Stimulated activated effector memory CD8-positive, alpha-beta T cell treated with anti-CD3 and anti-CD28 coated beads, Interleukin-12 subunit alpha, Interleukin-12 subunit beta, amount 100 ng/mL, for 72 hours (primary cell): ENCODE measurements at regions not wholly inside any gene's neighbourhood (a gene's known extent, or its start where the extent isn't known, plus 50 kb on each side); places are given as distances from the start of the nearest gene placed in this dataset.

Experiments
- ATAC-seq: fragments of 150-1000 bp; cut with Tn5 transposase; 2 replicates; pipeline ENCODE4 v1.10.0; 2021
- DNase-seq, 2 donors: peaks; one replicate each; pipeline ENCODE4 v3.0.0; 2021 to 2022; ENCODE audit warnings: low spot score in 2 of 2
- H3K27ac Mint-ChIP-seq: one replicate; pipeline ENCODE4 v1.8.0; 2022; ENCODE audit warnings: mild to moderate bottlenecking, mixed read lengths
- H3K36me3 Mint-ChIP-seq: one replicate; pipeline ENCODE4 v1.8.0; 2022; ENCODE audit warnings: mild to moderate bottlenecking, mixed read lengths
- H3K4me1 Mint-ChIP-seq: one replicate; pipeline ENCODE4 v1.8.0; 2022; ENCODE audit warnings: mixed read lengths
- H3K4me3 Mint-ChIP-seq: one replicate; pipeline ENCODE4 v1.8.0; 2022; ENCODE audit warnings: mild to moderate bottlenecking, mixed read lengths
- H3K9me3 Mint-ChIP-seq: one replicate; pipeline ENCODE4 v1.8.0; 2022; ENCODE audit warnings: mixed read lengths

- DNase-seq (no peak), ATAC-seq (no peak)
- Mint-ChIP-seq H3K36me3 (no peaks in the 10 kb centered on the region), H3K9me3 (no peaks in the 10 kb centered on the region), H3K4me1 (no peaks in the 10 kb centered on the region), H3K27ac (no peak overlapping the region), H3K4me3 (no peak overlapping the region)
These were observed 309.7 kb upstream of the C11orf87 start for GRCh38 chr11:109112261-109112660.

GRCh38 chr11:109112821-109113280, 309.1 kb upstream of the C11orf87 start:
- ATAC-seq (no peak), DNase-seq (no peak)
- H3K4me3 Mint-ChIP-seq = no peak overlapping the region
- H3K9me3 Mint-ChIP-seq = no peaks in the 10 kb centered on the region
- no peak overlapping the region for H3K27ac Mint-ChIP-seq
- no peaks in the 10 kb centered on the region for H3K4me1 Mint-ChIP-seq
- no peaks in the 10 kb centered on the region for H3K36me3 Mint-ChIP-seq

- H3K4me1 Mint-ChIP-seq = no peaks in the 10 kb centered on the region
- no peak overlapping the region for H3K4me3 Mint-ChIP-seq
- no peaks in the 10 kb centered on the region for H3K9me3 Mint-ChIP-seq
- DNase-seq = no peak
- H3K36me3 Mint-ChIP-seq = no peaks in the 10 kb centered on the region
- ATAC-seq = no peak
- H3K27ac Mint-ChIP-seq = no peak overlapping the region
These were observed 301.6 kb upstream of the C11orf87 start for GRCh38 chr11:109120341-109120740.

GRCh38 chr11:109121173-109121932, 300.6 kb upstream of the C11orf87 start:
- no peak overlapping the region for H3K27ac Mint-ChIP-seq
- DNase-seq (no peak), ATAC-seq (no peak)
- H3K9me3 Mint-ChIP-seq = no peaks in the 10 kb centered on the region
- H3K4me1 Mint-ChIP-seq = no peaks in the 10 kb centered on the region
- H3K36me3 Mint-ChIP-seq = no peaks in the 10 kb centered on the region
- no peak overlapping the region for H3K4me3 Mint-ChIP-seq

GRCh38 chr11:109123816-109124787, 297.9 kb upstream of the C11orf87 start:
- no peak overlapping the region for H3K4me3 Mint-ChIP-seq
- no peak overlapping the region for H3K27ac Mint-ChIP-seq
- no peaks in the 10 kb centered on the region for H3K9me3 Mint-ChIP-seq
- no peaks in the 10 kb centered on the region for H3K36me3 Mint-ChIP-seq
- H3K4me1 Mint-ChIP-seq = no peaks in the 10 kb centered on the region
- ATAC-seq (no peak), DNase-seq (no peak)

- Mint-ChIP-seq H3K27ac (no peak overlapping the region), H3K4me1 (no peaks in the 10 kb centered on the region), H3K4me3 (no peak overlapping the region), H3K36me3 (no peaks in the 10 kb centered on the region), H3K9me3 (peaks cover 2% of the 10 kb centered on the region)
- DNase-seq = no peak
- ATAC-seq = no peak
These were observed 291.1 kb upstream of the C11orf87 start for GRCh38 chr11:109130910-109131309.

- ATAC-seq = peak; percentile 19
- no peak for DNase-seq
- Mint-ChIP-seq H3K4me1 (no peaks in the 10 kb centered on the region), H3K36me3 (no peaks in the 10 kb centered on the region), H3K9me3 (peaks cover 2% of the 10 kb centered on the region), H3K4me3 (no peak overlapping the region), H3K27ac (no peak overlapping the region)
These were observed 289.5 kb upstream of the C11orf87 start for GRCh38 chr11:109132539-109132938.

GRCh38 chr11:109133159-109133558, 288.8 kb upstream of the C11orf87 start:
- ATAC-seq = peak; percentile 69
- H3K9me3 Mint-ChIP-seq = peaks cover 2% of the 10 kb centered on the region
- no peaks in the 10 kb centered on the region for H3K4me1 Mint-ChIP-seq

GRCh38 chr11:109135627-109136026, 286.4 kb upstream of the C11orf87 start:
- no peaks in the 10 kb centered on the region for H3K36me3 Mint-ChIP-seq
- H3K4me3 Mint-ChIP-seq = no peak overlapping the region
- no peak overlapping the region for H3K27ac Mint-ChIP-seq
- H3K9me3 Mint-ChIP-seq = peaks cover 5% of the 10 kb centered on the region
- no peaks in the 10 kb centered on the region for H3K4me1 Mint-ChIP-seq
- DNase-seq (no peak), ATAC-seq (no peak)

More at GRCh38 chr11:109133159-109133558, 288.8 kb upstream of the C11orf87 start:
- no peaks in the 10 kb centered on the region for H3K36me3 Mint-ChIP-seq
- DNase-seq = no peak
- H3K27ac Mint-ChIP-seq = no peak overlapping the region
- H3K4me3 Mint-ChIP-seq = no peak overlapping the region

GRCh38 chr11:109138196-109138595, 283.8 kb upstream of the C11orf87 start:
- no peaks in the 10 kb centered on the region for H3K4me1 Mint-ChIP-seq
- no peak overlapping the region for H3K4me3 Mint-ChIP-seq
- no peaks in the 10 kb centered on the region for H3K36me3 Mint-ChIP-seq
- ATAC-seq = no peak
- DNase-seq = no peak
- H3K9me3 Mint-ChIP-seq = peaks cover 5% of the 10 kb centered on the region
- no peak overlapping the region for H3K27ac Mint-ChIP-seq

GRCh38 chr11:109140426-109140825, 281.6 kb upstream of the C11orf87 start:
- Mint-ChIP-seq H3K4me1 (no peaks in the 10 kb centered on the region), H3K36me3 (no peaks in the 10 kb centered on the region), H3K4me3 (no peak overlapping the region), H3K27ac (no peak overlapping the region), H3K9me3 (peaks cover 8% of the 10 kb centered on the region)
- ATAC-seq = no peak
- DNase-seq = no peak

- peaks cover 8% of the 10 kb centered on the region for H3K9me3 Mint-ChIP-seq
- ATAC-seq (no peak), DNase-seq (no peak)
- H3K27ac Mint-ChIP-seq = no peak overlapping the region
- no peaks in the 10 kb centered on the region for H3K4me1 Mint-ChIP-seq
- no peaks in the 10 kb centered on the region for H3K36me3 Mint-ChIP-seq
- H3K4me3 Mint-ChIP-seq = no peak overlapping the region
These were observed 281.0 kb upstream of the C11orf87 start for GRCh38 chr11:109140857-109141515.

GRCh38 chr11:109145287-109145686, 276.7 kb upstream of the C11orf87 start:
- Mint-ChIP-seq H3K27ac (no peak overlapping the region), H3K4me1 (no peaks in the 10 kb centered on the region), H3K4me3 (no peak overlapping the region), H3K36me3 (no peaks in the 10 kb centered on the region), H3K9me3 (peaks cover 4% of the 10 kb centered on the region)
- ATAC-seq = no peak
- DNase-seq = no peak

GRCh38 chr11:109147726-109148125, 274.3 kb upstream of the C11orf87 start:
- no peak for ATAC-seq
- Mint-ChIP-seq H3K4me3 (no peak overlapping the region), H3K36me3 (no peaks in the 10 kb centered on the region), H3K9me3 (peaks cover 5% of the 10 kb centered on the region), H3K4me1 (no peaks in the 10 kb centered on the region), H3K27ac (no peak overlapping the region)
- DNase-seq = no peak

- DNase-seq (no peak), ATAC-seq (no peak)
- H3K4me3 Mint-ChIP-seq = no peak overlapping the region
- H3K9me3 Mint-ChIP-seq = peaks cover 7% of the 10 kb centered on the region
- H3K36me3 Mint-ChIP-seq = no peaks in the 10 kb centered on the region
- no peaks in the 10 kb centered on the region for H3K4me1 Mint-ChIP-seq
- H3K27ac Mint-ChIP-seq = no peak overlapping the region
These were observed 273.3 kb upstream of the C11orf87 start for GRCh38 chr11:109148669-109149068.
